Keratinocyte (primary cell): ENCODE measurements at regions not wholly inside any gene's neighbourhood (a gene's known extent, or its start where the extent isn't known, plus 50 kb on each side); places are given as distances from the start of the nearest gene placed in this dataset.
A peak's percentile ranks its signal among the peaks of the same experiment; 100 is the strongest.

Source experiments
- DNase-seq: peaks from one replicate; pipeline ENCODE4 v3.0.0-alpha.2; 2011; ENCODE audit warnings: low read depth, missing footprints, low spot score
- FAIRE-seq: peaks from 2 replicates; lab custom pipeline; 2011; peaks lifted over from hg19 to GRCh38; lab: Jason Lieb, UNC
- H2AFZ ChIP-seq: 2 replicates; pipeline ENCODE4 v1.6.0; 2012; ENCODE audit warnings: low read length, control low read depth, inconsistent platforms; ENCODE audit not compliant: control insufficient read depth
- H3K27ac ChIP-seq: 2 replicates; pipeline ENCODE4 v1.5.1; 2011; ENCODE audit warnings: low read length; ENCODE audit not compliant: control insufficient read depth, insufficient read depth
- H3K27me3 ChIP-seq: 3 replicates; pipeline ENCODE4 v1.6.0; 2011; ENCODE audit warnings: low read length; ENCODE audit not compliant: control insufficient read depth, insufficient read depth; ENCODE audit errors: extremely low read depth
- H3K36me3 ChIP-seq, 2 experiments: 2 replicates in 1 of 2; 3 replicates in 1 of 2; pipeline ENCODE4 v1.5.1; 2011; ENCODE audit warnings: low read length in 2 of 2, mild to moderate bottlenecking in 1 of 2; ENCODE audit not compliant: control insufficient read depth in 2 of 2, insufficient read depth in 2 of 2; ENCODE audit errors: extremely low read depth in 1 of 2
- H3K4me1 ChIP-seq: 3 replicates; pipeline ENCODE4 v1.5.1; 2011; ENCODE audit warnings: low read length; ENCODE audit not compliant: control insufficient read depth, insufficient read depth; ENCODE audit errors: extremely low read depth
- H3K4me2 ChIP-seq: 3 replicates; pipeline ENCODE4 v1.6.0; 2011; ENCODE audit warnings: low read depth, low read length; ENCODE audit not compliant: control insufficient read depth, insufficient read depth; ENCODE audit errors: extremely low read depth
- H3K4me3 ChIP-seq, 3 experiments: fragments of 200-600 bp in 1 of 3; sonication (generic) in 1 of 3; 2 replicates in 2 of 3; 3 replicates in 1 of 3; pipeline ENCODE4 v1.5.1; 2011 to 2016; ENCODE audit warnings: low read length in 3 of 3, mild to moderate bottlenecking in 3 of 3, control low read depth in 2 of 3, inconsistent platforms in 1 of 3, low read depth in 1 of 3, mixed read lengths in 1 of 3, mixed run types in 1 of 3, moderate library complexity in 1 of 3; ENCODE audit not compliant: control insufficient read depth in 2 of 3, insufficient read depth in 2 of 3; ENCODE audit errors: extremely low read depth in 1 of 3
- H3K79me2 ChIP-seq: 2 replicates; pipeline ENCODE4 v1.6.0; 2012; ENCODE audit warnings: low read length; ENCODE audit not compliant: control insufficient read depth, insufficient read depth
- H3K9ac ChIP-seq: 3 replicates; pipeline ENCODE4 v1.6.0; 2011; ENCODE audit warnings: low read length; ENCODE audit not compliant: control insufficient read depth, insufficient read depth; ENCODE audit errors: extremely low read depth
- H3K9me1 ChIP-seq: 3 replicates; pipeline ENCODE4 v1.6.0; 2011; ENCODE audit warnings: low read length; ENCODE audit not compliant: control insufficient read depth, insufficient read depth; ENCODE audit errors: extremely low read depth
- H3K9me3 ChIP-seq: 2 replicates; pipeline ENCODE4 v1.5.1; 2012; ENCODE audit warnings: low read depth, low read length; ENCODE audit not compliant: control insufficient read depth
- H4K20me1 ChIP-seq: 3 replicates; pipeline ENCODE4 v1.6.0; 2011; ENCODE audit warnings: low read length; ENCODE audit not compliant: control insufficient read depth, insufficient read depth; ENCODE audit errors: extremely low read depth
- CTCF ChIP-seq, 3 experiments: IDR thresholded peaks in 1 of 3; conservative IDR thresholded peaks in 1 of 3; optimal IDR thresholded peaks in 1 of 3; 2 replicates in 2 of 3; 3 replicates in 1 of 3; pipeline versions ENCODE3 to v1.5.1; 2011; ENCODE audit warnings: low read length in 3 of 3, mild to moderate bottlenecking in 3 of 3, moderate library complexity in 2 of 3, control low read depth in 1 of 3, inconsistent platforms in 1 of 3; ENCODE audit not compliant: insufficient read depth in 2 of 3; ENCODE audit errors: extremely low read depth in 1 of 3
- EZH2 ChIP-seq: IDR thresholded peaks from one replicate; pipeline ENCODE4 v1.6.1; 2012; ENCODE audit warnings: inconsistent platforms, mild to moderate bottlenecking, low read length, moderate library complexity
- dilution Hi-C: fragments of 300-500 bp; cut with MboI; formaldehyde crosslinking; loops from one replicate; pipeline ENCODE4 v1.7.0; 2020; ENCODE audit warnings: low sequenced_read_pairs; ENCODE audit not compliant: extremely low pct_ligation_motif_present

GRCh38 chr3:76442374-76442915, 597.5 kb upstream of the ROBO2 start:
- DNase-seq (no peak), FAIRE-seq (no peak)
- H3K9me3 ChIP-seq: no peaks in the 10 kb centered on the region
- H3K36me3 ChIP-seq: no peaks in the 10 kb centered on the region
- no peaks in the 10 kb centered on the region for H3K27me3 ChIP-seq
- H3K27ac ChIP-seq: no peak overlapping the region
- H4K20me1 ChIP-seq: no peaks in the 10 kb centered on the region
- H3K79me2 ChIP-seq: no peaks in the 10 kb centered on the region
- no peak overlapping the region for H2AFZ ChIP-seq
- dilution Hi-C loops: no loop called here
- H3K4me2 ChIP-seq: no peak overlapping the region
- no peaks in the 10 kb centered on the region for H3K4me1 ChIP-seq
- no peak overlapping the region for H3K4me3 ChIP-seq
- H3K9ac ChIP-seq: no peak overlapping the region
- no peaks in the 10 kb centered on the region for H3K9me1 ChIP-seq
- TF ChIP-seq EZH2: no peak
- no peak for TF ChIP-seq CTCF (optimal IDR thresholded peaks at IDR 0.05 in 1 of 3, IDR thresholded peaks at IDR 0.05 in 1 of 3, conservative IDR thresholded peaks at IDR 0.05 in 1 of 3; ENCODE audit: extremely low read depth in 1 of 3, insufficient read depth in 2 of 3, low read length in 3 of 3)

DNA sequence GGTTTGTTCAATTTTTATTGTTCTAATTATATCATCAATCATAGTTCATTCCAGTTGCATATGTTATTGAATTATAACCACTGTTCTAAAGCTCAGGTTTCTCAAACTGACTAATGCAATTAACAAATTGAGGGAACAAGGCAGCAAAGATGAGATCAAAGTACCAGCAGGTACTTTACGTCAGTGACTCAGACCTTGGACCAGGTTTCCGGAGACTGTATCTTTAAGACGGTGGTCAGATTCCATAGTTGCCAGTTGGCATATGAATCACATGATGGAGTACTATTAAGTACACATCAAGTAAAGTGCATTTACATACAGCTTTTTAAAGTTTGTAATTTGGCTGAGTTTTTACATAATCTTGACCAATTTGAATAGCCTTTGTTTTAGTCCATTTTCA, 583.6 kb upstream of the ROBO2 start:
- Histone ChIP-seq H3K36me3 (no peaks in the 10 kb centered on the region), H3K4me2 (no peak overlapping the region), H3K4me3 (no peak overlapping the region), H3K27ac (no peak overlapping the region), H3K9me3 (no peaks in the 10 kb centered on the region), H4K20me1 (no peaks in the 10 kb centered on the region), H3K9ac (no peak overlapping the region), H3K4me1 (no peaks in the 10 kb centered on the region), H3K79me2 (no peaks in the 10 kb centered on the region), H3K27me3 (no peaks in the 10 kb centered on the region), H2AFZ (no peak overlapping the region), H3K9me1 (no peaks in the 10 kb centered on the region)
- DNase-seq (peak; percentile 25), FAIRE-seq (no peak)
- dilution Hi-C loops: no loop called here
- no peak for TF ChIP-seq EZH2

DNA sequence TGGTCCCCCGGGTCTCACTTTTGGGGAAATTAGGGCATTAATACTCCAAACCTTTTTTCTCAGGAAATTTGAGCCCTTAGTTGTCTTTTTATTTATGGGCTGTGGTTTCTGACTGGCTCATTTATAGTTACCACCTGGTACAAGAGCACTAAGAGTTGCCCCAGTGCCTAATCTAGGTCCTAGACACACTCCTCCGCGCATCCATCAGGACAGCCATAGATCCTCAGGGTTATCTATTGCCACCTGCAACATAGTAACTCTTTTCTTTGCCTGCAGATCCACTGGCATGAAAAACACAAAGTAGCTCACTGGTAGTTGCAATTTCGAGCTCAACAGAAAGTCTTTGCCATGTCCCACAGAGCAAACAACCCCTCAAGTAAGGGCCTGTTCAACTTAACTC, 576.4 kb upstream of the ROBO2 start:
- Histone ChIP-seq H3K9me3 (no peaks in the 10 kb centered on the region), H3K4me3 (no peak overlapping the region), H2AFZ (no peak overlapping the region), H3K27me3 (no peaks in the 10 kb centered on the region), H3K36me3 (no peaks in the 10 kb centered on the region), H3K9ac (no peak overlapping the region), H3K27ac (no peak overlapping the region), H3K4me1 (no peaks in the 10 kb centered on the region), H3K9me1 (no peaks in the 10 kb centered on the region), H3K4me2 (no peak overlapping the region), H3K79me2 (no peaks in the 10 kb centered on the region), H4K20me1 (no peaks in the 10 kb centered on the region)
- DNase-seq (no peak), FAIRE-seq (no peak)
- dilution Hi-C loops: no loop called here
- no peak for TF ChIP-seq EZH2
- no peak for TF ChIP-seq CTCF (optimal IDR thresholded peaks at IDR 0.05 in 1 of 3, IDR thresholded peaks at IDR 0.05 in 1 of 3, conservative IDR thresholded peaks at IDR 0.05 in 1 of 3; ENCODE audit: extremely low read depth in 1 of 3, insufficient read depth in 2 of 3, low read length in 3 of 3)
